Activated T-helper 2 cell treated with anti-CD3 and anti-CD28 coated beads, Interferon-gamma antibody, Interleukin-2, Interleukin-4, amounts not matched to agents 10 μg/mL and 5 μg/mL and 100 μg/mL, durations not matched to agents 14 hours and 24 hours and 36 hours (primary cell): ENCODE measurements at regions not wholly inside any gene's neighbourhood (a gene's known extent, or its start where the extent isn't known, plus 50 kb on each side); places are given as distances from the start of the nearest gene placed in this dataset.

Experiments used
- DNase-seq: peaks from one replicate; pipeline ENCODE4 v3.0.0; 2021; ENCODE audit warnings: low spot score
- H3K27ac Mint-ChIP-seq: one replicate; pipeline ENCODE4 v1.8.0; 2021; ENCODE audit warnings: mixed read lengths
- H3K27me3 Mint-ChIP-seq: one replicate; pipeline ENCODE4 v1.8.0; 2021; ENCODE audit warnings: low read depth, mixed read lengths
- H3K36me3 Mint-ChIP-seq: one replicate; pipeline ENCODE4 v1.8.0; 2021; ENCODE audit warnings: low read depth, mixed read lengths
- H3K4me1 Mint-ChIP-seq: one replicate; pipeline ENCODE4 v1.8.0; 2021; ENCODE audit warnings: low read depth, mixed read lengths
- H3K4me3 Mint-ChIP-seq: one replicate; pipeline ENCODE4 v1.8.0; 2021; ENCODE audit warnings: low read depth, mild to moderate bottlenecking, moderate library complexity, mixed read lengths
- H3K9me3 Mint-ChIP-seq: one replicate; pipeline ENCODE4 v1.8.0; 2021; ENCODE audit warnings: mixed read lengths
- intact Hi-C: fragments of 100-400 bp; cut with micrococcal nuclease; formaldehyde crosslinking; loops from one replicate; pipeline ENCODE4 v1.15.1; 2023

GRCh38 chr4:175871774-175872405 is 59.8 kb upstream of the GPM6A start:
- H3K9me3 Mint-ChIP-seq: no peaks in the 10 kb centered on the region
- no peaks in the 10 kb centered on the region for H3K4me1 Mint-ChIP-seq
- DNase-seq: no peak
- intact Hi-C loops: no loop called here
- H3K27ac Mint-ChIP-seq: no peak overlapping the region
- no peaks in the 10 kb centered on the region for H3K27me3 Mint-ChIP-seq
- H3K36me3 Mint-ChIP-seq: no peaks in the 10 kb centered on the region
- H3K4me3 Mint-ChIP-seq: no peak overlapping the region

- Mint-ChIP-seq H3K27ac (no peak overlapping the region), H3K36me3 (no peaks in the 10 kb centered on the region), H3K27me3 (no peaks in the 10 kb centered on the region), H3K9me3 (no peaks in the 10 kb centered on the region), H3K4me1 (no peaks in the 10 kb centered on the region), H3K4me3 (no peak overlapping the region)
- intact Hi-C loops: no loop called here
- DNase-seq: no peak
These were observed 61.6 kb upstream of the GPM6A start for GRCh38 chr4:175873707-175874106.

- no peaks in the 10 kb centered on the region for H3K4me1 Mint-ChIP-seq
- H3K9me3 Mint-ChIP-seq: no peaks in the 10 kb centered on the region
- intact Hi-C loops: no loop called here
- H3K27ac Mint-ChIP-seq: no peak overlapping the region
- H3K4me3 Mint-ChIP-seq: no peak overlapping the region
- no peaks in the 10 kb centered on the region for H3K36me3 Mint-ChIP-seq
- no peak for DNase-seq
- no peaks in the 10 kb centered on the region for H3K27me3 Mint-ChIP-seq
These were observed 62.2 kb upstream of the GPM6A start for GRCh38 chr4:175874306-175874705.

GRCh38 chr4:175875993-175876771 is 64.1 kb upstream of the GPM6A start:
- Mint-ChIP-seq H3K4me3 (no peak overlapping the region), H3K27ac (no peak overlapping the region)
- intact Hi-C loops: no loop called here

GRCh38 chr4:175882891-175883290 is 70.8 kb upstream of the GPM6A start:
- H3K27ac Mint-ChIP-seq: no peak overlapping the region
- no peaks in the 10 kb centered on the region for H3K9me3 Mint-ChIP-seq
- DNase-seq: no peak
- no peak overlapping the region for H3K4me3 Mint-ChIP-seq
- H3K4me1 Mint-ChIP-seq: no peaks in the 10 kb centered on the region
- intact Hi-C loops: no loop called here
- no peaks in the 10 kb centered on the region for H3K27me3 Mint-ChIP-seq
- no peaks in the 10 kb centered on the region for H3K36me3 Mint-ChIP-seq

More at GRCh38 chr4:175875993-175876771, 64.1 kb upstream of the GPM6A start:
- Mint-ChIP-seq H3K27me3 (no peaks in the 10 kb centered on the region), H3K9me3 (no peaks in the 10 kb centered on the region), H3K4me1 (no peaks in the 10 kb centered on the region), H3K36me3 (no peaks in the 10 kb centered on the region)
- no peak for DNase-seq

GRCh38 chr4:175884048-175884447 is 72.0 kb upstream of the GPM6A start:
- Mint-ChIP-seq H3K36me3 (no peaks in the 10 kb centered on the region), H3K27me3 (no peaks in the 10 kb centered on the region), H3K4me1 (no peaks in the 10 kb centered on the region), H3K9me3 (no peaks in the 10 kb centered on the region), H3K27ac (no peak overlapping the region), H3K4me3 (no peak overlapping the region)
- intact Hi-C loops: no loop called here
- no peak for DNase-seq

GRCh38 chr4:175891231-175891630 is 79.2 kb upstream of the GPM6A start:
- Mint-ChIP-seq H3K27ac (no peak overlapping the region), H3K36me3 (no peaks in the 10 kb centered on the region), H3K27me3 (no peaks in the 10 kb centered on the region), H3K4me1 (no peaks in the 10 kb centered on the region), H3K9me3 (no peaks in the 10 kb centered on the region), H3K4me3 (no peak overlapping the region)
- DNase-seq: no peak
- intact Hi-C loops: no loop called here

GRCh38 chr4:175891851-175892250 is 79.8 kb upstream of the GPM6A start:
- intact Hi-C loops: no loop called here

GRCh38 chr4:175905925-175906324 is 93.9 kb upstream of the GPM6A start:
- DNase-seq: no peak
- no peaks in the 10 kb centered on the region for H3K9me3 Mint-ChIP-seq
- intact Hi-C loops: no loop called here
- no peaks in the 10 kb centered on the region for H3K4me1 Mint-ChIP-seq
- H3K27me3 Mint-ChIP-seq: no peaks in the 10 kb centered on the region
- no peaks in the 10 kb centered on the region for H3K36me3 Mint-ChIP-seq
- H3K27ac Mint-ChIP-seq: no peak overlapping the region
- no peak overlapping the region for H3K4me3 Mint-ChIP-seq

More at GRCh38 chr4:175891851-175892250, 79.8 kb upstream of the GPM6A start:
- Mint-ChIP-seq H3K9me3 (no peaks in the 10 kb centered on the region), H3K27ac (no peak overlapping the region), H3K4me3 (no peak overlapping the region), H3K36me3 (no peaks in the 10 kb centered on the region), H3K4me1 (no peaks in the 10 kb centered on the region), H3K27me3 (no peaks in the 10 kb centered on the region)
- no peak for DNase-seq

- Mint-ChIP-seq H3K27ac (no peak overlapping the region), H3K4me3 (no peak overlapping the region), H3K4me1 (no peaks in the 10 kb centered on the region), H3K9me3 (no peaks in the 10 kb centered on the region), H3K27me3 (no peaks in the 10 kb centered on the region), H3K36me3 (no peaks in the 10 kb centered on the region)
- DNase-seq: no peak
- intact Hi-C loops: no loop called here
These were observed 94.3 kb upstream of the GPM6A start for GRCh38 chr4:175906384-175906783.

- no peak overlapping the region for H3K4me3 Mint-ChIP-seq
- no peaks in the 10 kb centered on the region for H3K9me3 Mint-ChIP-seq
- no peaks in the 10 kb centered on the region for H3K4me1 Mint-ChIP-seq
- H3K36me3 Mint-ChIP-seq: no peaks in the 10 kb centered on the region
- DNase-seq: no peak
- H3K27ac Mint-ChIP-seq: no peak overlapping the region
- intact Hi-C loops: no loop called here
- no peaks in the 10 kb centered on the region for H3K27me3 Mint-ChIP-seq
These were observed 98.6 kb upstream of the GPM6A start for GRCh38 chr4:175910700-175911099.

- intact Hi-C loops: no loop called here
- no peaks in the 10 kb centered on the region for H3K36me3 Mint-ChIP-seq
- no peaks in the 10 kb centered on the region for H3K27me3 Mint-ChIP-seq
- H3K4me1 Mint-ChIP-seq: no peaks in the 10 kb centered on the region
- H3K27ac Mint-ChIP-seq: no peak overlapping the region
- no peak for DNase-seq
- H3K9me3 Mint-ChIP-seq: no peaks in the 10 kb centered on the region
- no peak overlapping the region for H3K4me3 Mint-ChIP-seq
These were observed 104.7 kb upstream of the GPM6A start for GRCh38 chr4:175916626-175917351.

- Mint-ChIP-seq H3K36me3 (no peaks in the 10 kb centered on the region), H3K9me3 (no peaks in the 10 kb centered on the region), H3K27me3 (no peaks in the 10 kb centered on the region), H3K27ac (no peak overlapping the region), H3K4me1 (no peaks in the 10 kb centered on the region), H3K4me3 (no peak overlapping the region)
- DNase-seq: no peak
- intact Hi-C loops: no loop called here
These were observed 115.1 kb upstream of the GPM6A start for GRCh38 chr4:175927121-175927520.
